MM.1S (cell line): ENCODE measurements at regions not wholly inside any gene's neighbourhood (a gene's known extent, or its start where the extent isn't known, plus 50 kb on each side); places are given as distances from the start of the nearest gene placed in this dataset.

Experiments
- EZH2 ChIP-seq: fragments of 300-600 bp; sonication (generic); optimal IDR thresholded peaks from 2 replicates; pipeline ENCODE3; 2017; ENCODE audit warnings: low read depth, mild to moderate bottlenecking, antibody characterized with exemption, low read length, mixed read lengths
- EZH2phosphoT487 ChIP-seq: fragments of 300-600 bp; sonication (generic); IDR thresholded peaks from 2 replicates; pipeline ENCODE4 v1.6.1; 2018; ENCODE audit warnings: antibody characterized with exemption, low read length
- TF ChIP-seq, protein P1 (sequence below): fragments of 300-600 bp; sonication (generic); IDR thresholded peaks from 2 replicates; pipeline ENCODE4 v1.5.1; 2016; ENCODE audit warnings: antibody characterized with exemption, low read length, mixed read lengths

DNA sequence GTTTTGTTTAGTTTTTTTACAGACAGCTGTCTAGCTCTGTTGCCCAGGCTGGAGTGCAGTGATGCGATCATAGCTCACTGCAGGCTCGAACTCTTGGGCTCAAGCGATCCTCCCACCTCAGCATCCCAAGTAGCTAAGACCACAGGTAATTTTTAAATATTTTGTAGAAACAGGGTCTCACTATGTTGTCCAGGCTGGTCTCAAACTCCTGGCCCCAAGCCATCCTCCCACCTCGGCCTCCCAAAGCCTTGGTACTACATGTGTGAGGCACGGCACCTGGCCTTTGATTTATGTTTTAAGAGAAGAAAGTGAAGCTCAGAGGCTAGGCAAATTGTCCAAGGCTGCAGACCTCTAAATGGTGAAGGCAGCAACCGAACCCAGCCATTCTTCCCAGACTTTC lies 98.6 kb upstream of the SVIL start:
- TF ChIP-seq, protein P1, sequence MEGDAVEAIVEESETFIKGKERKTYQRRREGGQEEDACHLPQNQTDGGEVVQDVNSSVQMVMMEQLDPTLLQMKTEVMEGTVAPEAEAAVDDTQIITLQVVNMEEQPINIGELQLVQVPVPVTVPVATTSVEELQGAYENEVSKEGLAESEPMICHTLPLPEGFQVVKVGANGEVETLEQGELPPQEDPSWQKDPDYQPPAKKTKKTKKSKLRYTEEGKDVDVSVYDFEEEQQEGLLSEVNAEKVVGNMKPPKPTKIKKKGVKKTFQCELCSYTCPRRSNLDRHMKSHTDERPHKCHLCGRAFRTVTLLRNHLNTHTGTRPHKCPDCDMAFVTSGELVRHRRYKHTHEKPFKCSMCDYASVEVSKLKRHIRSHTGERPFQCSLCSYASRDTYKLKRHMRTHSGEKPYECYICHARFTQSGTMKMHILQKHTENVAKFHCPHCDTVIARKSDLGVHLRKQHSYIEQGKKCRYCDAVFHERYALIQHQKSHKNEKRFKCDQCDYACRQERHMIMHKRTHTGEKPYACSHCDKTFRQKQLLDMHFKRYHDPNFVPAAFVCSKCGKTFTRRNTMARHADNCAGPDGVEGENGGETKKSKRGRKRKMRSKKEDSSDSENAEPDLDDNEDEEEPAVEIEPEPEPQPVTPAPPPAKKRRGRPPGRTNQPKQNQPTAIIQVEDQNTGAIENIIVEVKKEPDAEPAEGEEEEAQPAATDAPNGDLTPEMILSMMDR = no peak
- TF ChIP-seq EZH2 = no peak
- TF ChIP-seq EZH2phosphoT487 = no peak
